ENCODE measurements at regions not wholly inside any gene's neighbourhood (a gene's known extent, or its start where the extent isn't known, plus 50 kb on each side); places are given as distances from the start of the nearest gene placed in this dataset.

DNA sequence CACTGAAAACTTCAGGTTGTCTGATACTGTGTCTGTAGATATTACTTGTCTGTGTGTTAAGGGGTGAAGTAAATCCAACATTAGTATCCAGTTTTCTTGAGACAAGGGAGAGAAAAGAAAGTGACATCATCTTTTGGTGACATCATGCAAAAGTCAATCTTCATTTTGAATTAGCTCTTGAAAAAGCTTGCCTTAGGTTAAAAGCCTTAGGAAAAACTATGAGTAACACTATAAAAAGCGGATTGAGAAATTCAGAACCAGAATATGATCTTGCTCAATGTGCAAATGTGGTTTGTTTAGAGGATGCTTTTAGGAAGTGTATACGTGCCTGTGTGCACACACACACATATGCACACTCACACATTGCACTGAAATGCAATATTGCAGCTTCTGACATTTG lies 345.8 kb upstream of the CASK start:
- no peak for DNase-seq

DNA sequence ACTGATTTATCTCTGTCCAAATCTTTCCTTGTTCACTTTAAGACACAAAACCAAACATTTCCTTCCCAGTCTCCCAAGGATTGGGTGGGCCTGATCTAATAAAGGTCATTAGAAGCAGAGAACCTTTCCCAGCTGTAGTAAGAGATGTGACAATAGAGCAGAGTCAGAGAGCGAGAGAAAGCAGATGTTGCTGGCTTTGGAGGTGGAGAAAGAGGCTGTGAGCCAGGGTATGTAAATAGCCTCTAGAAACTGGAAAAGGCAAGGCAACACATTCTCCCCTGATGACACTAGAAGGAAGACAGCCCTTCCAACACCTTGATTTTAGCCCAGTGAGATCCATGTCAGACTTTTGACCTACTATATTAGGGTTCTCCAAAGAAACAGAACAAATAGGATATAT lies 337.5 kb upstream of the CASK start:
- H3K27ac Mint-ChIP-seq, result no peak overlapping the region
- TF ChIP-seq, protein P1, sequence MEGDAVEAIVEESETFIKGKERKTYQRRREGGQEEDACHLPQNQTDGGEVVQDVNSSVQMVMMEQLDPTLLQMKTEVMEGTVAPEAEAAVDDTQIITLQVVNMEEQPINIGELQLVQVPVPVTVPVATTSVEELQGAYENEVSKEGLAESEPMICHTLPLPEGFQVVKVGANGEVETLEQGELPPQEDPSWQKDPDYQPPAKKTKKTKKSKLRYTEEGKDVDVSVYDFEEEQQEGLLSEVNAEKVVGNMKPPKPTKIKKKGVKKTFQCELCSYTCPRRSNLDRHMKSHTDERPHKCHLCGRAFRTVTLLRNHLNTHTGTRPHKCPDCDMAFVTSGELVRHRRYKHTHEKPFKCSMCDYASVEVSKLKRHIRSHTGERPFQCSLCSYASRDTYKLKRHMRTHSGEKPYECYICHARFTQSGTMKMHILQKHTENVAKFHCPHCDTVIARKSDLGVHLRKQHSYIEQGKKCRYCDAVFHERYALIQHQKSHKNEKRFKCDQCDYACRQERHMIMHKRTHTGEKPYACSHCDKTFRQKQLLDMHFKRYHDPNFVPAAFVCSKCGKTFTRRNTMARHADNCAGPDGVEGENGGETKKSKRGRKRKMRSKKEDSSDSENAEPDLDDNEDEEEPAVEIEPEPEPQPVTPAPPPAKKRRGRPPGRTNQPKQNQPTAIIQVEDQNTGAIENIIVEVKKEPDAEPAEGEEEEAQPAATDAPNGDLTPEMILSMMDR (IDR thresholded peaks at IDR 0.05), result no peak
- no peaks in the 10 kb centered on the region for H3K27me3 Mint-ChIP-seq (ENCODE audit: low read depth, poor library complexity)
- peaks cover 4% of the 10 kb centered on the region for H3K36me3 Mint-ChIP-seq (ENCODE audit: low read depth)
- H3K4me1 Mint-ChIP-seq, result no peaks in the 10 kb centered on the region
- no peak for DNase-seq
- H3K4me3 Mint-ChIP-seq, result no peak overlapping the region
- H3K9me3 Mint-ChIP-seq, result peaks cover 30% of the 10 kb centered on the region

More for the DNA sequence above, 345.8 kb upstream of the CASK start:
- TF ChIP-seq, protein P1 (IDR thresholded peaks at IDR 0.05), result no peak
- no peaks in the 10 kb centered on the region for H3K9me3 Mint-ChIP-seq
- no peaks in the 10 kb centered on the region for H3K4me1 Mint-ChIP-seq
- no peak overlapping the region for H3K4me3 Mint-ChIP-seq
- H3K27me3 Mint-ChIP-seq (ENCODE audit: low read depth, poor library complexity), result peaks cover 4% of the 10 kb centered on the region
- H3K27ac Mint-ChIP-seq, result no peak overlapping the region
- no peaks in the 10 kb centered on the region for H3K36me3 Mint-ChIP-seq (ENCODE audit: low read depth)

DNA sequence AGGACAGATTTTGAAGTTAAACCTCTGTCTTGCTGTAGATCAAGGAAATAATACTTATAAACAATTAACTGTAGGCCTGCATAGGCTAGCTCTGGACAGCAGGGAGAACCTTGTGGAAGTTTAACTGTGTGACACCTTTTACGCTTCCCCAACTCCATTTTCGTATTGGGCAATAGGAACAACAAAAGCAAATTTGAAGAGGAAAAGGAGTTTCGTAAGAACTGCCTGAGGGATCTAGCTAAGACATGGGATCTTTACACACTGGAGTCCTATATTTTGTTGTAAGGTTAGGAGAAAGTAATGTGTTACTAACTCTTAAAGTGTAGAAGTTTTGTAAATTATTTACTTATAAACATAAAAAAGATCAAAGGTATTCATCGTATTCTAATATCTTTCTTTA lies 324.9 kb upstream of the CASK start:
- Mint-ChIP-seq H3K27ac (no peak overlapping the region), H3K4me3 (no peak overlapping the region), H3K36me3 (ENCODE audit: low read depth) (no peaks in the 10 kb centered on the region), H3K9me3 (peaks cover 7% of the 10 kb centered on the region), H3K4me1 (peaks cover 8% of the 10 kb centered on the region), H3K27me3 (ENCODE audit: low read depth, poor library complexity) (no peaks in the 10 kb centered on the region)
- TF ChIP-seq, protein P1 (IDR thresholded peaks at IDR 0.05), result no peak
- no peak for DNase-seq

DNA sequence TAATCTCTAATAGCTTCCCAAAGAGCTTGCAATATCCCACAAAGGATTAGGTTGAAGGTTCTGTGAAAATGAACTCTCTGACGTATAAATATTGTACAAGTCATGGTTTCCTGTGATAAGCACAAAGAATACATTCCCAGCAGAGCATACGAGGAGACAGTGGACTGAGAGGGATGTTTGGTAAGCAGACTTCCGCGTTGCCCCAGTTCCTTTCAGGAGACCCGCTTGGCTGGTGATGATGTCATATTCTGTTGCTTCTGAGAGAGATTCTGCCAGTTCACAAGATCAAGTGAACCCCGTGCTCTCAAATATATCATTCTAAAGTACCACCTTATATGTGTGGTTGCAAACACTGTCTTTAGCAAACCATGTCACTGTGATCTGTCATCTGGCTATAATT lies 323.9 kb upstream of the CASK start:
- peaks cover 5% of the 10 kb centered on the region for H3K9me3 Mint-ChIP-seq
- no peaks in the 10 kb centered on the region for H3K36me3 Mint-ChIP-seq (ENCODE audit: low read depth)
- DNase-seq, result no peak
- no peak overlapping the region for H3K27ac Mint-ChIP-seq
- no peaks in the 10 kb centered on the region for H3K27me3 Mint-ChIP-seq (ENCODE audit: low read depth, poor library complexity)
- peaks cover 8% of the 10 kb centered on the region for H3K4me1 Mint-ChIP-seq
- TF ChIP-seq, protein P1 (IDR thresholded peaks at IDR 0.05), result no peak
- H3K4me3 Mint-ChIP-seq, result no peak overlapping the region

DNA sequence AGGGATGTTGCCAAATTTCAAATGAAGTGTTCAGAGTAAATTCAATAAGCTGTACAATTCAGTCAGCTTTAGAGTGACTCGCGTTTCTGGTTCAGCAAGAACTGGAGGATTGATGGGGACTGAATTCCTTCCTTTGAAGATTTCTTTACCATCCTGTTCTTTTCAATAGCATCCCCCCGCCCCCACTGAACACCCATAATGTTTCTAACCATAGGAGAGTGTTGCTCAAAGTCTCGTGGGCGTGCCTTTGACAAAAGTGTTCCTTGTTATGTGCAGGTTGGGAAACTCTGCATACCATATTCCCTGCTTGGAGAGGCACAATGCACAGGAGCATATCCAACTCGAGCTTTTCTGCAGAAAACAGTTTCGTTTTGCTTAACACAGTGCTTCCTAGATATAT lies 323.5 kb upstream of the CASK start:
- Mint-ChIP-seq H3K27ac (no peak overlapping the region), H3K4me3 (no peak overlapping the region), H3K4me1 (peaks cover 8% of the 10 kb centered on the region), H3K36me3 (ENCODE audit: low read depth) (no peaks in the 10 kb centered on the region), H3K27me3 (ENCODE audit: low read depth, poor library complexity) (peaks cover 1% of the 10 kb centered on the region), H3K9me3 (peaks cover 5% of the 10 kb centered on the region)
- TF ChIP-seq, protein P1 (IDR thresholded peaks at IDR 0.05), result no peak
- DNase-seq, result no peak

DNA sequence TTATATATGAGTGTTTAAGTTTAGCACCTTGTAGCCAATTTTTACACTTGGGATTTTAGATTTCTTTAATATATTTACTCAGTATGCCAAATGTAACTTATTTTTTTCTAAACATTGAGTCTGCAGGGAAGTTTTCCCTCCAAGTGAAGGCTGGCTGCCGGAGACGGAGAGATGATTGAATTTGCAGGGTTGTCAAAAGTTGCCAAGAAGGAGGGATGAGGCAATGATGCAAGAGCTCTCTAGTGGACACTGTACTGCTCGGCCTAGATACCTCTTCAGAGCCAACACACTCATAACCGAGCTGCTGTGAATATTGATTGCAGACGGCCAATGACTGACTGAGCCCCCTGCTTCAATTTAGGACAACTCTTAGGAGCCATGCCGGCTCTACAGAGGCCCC lies 318.6 kb upstream of the CASK start:
- no peak for DNase-seq
- peaks cover 8% of the 10 kb centered on the region for H3K9me3 Mint-ChIP-seq
- no peak overlapping the region for H3K27ac Mint-ChIP-seq
- TF ChIP-seq, protein P1 (IDR thresholded peaks at IDR 0.05), result no peak
- peaks cover 7% of the 10 kb centered on the region for H3K27me3 Mint-ChIP-seq (ENCODE audit: low read depth, poor library complexity)
- no peak overlapping the region for H3K4me3 Mint-ChIP-seq
- peaks cover 5% of the 10 kb centered on the region for H3K4me1 Mint-ChIP-seq
- no peaks in the 10 kb centered on the region for H3K36me3 Mint-ChIP-seq (ENCODE audit: low read depth)
